B cell (primary cell): ENCODE measurements at regions not wholly inside any gene's neighbourhood (a gene's known extent, or its start where the extent isn't known, plus 50 kb on each side); places are given as distances from the start of the nearest gene placed in this dataset.

ENCODE experiments used
- CTCF ChIP-seq: fragments of 200-600 bp; IDR thresholded peaks from one replicate; pipeline ENCODE4 v1.8.0; 2022; ENCODE audit warnings: antibody characterized with exemption, mild to moderate bottlenecking
- EZH2 ChIP-seq: IDR thresholded peaks from 2 replicates; pipeline ENCODE4 v1.6.1; 2012; ENCODE audit warnings: borderline replicate concordance, low read depth, mild to moderate bottlenecking, moderate library complexity, low read length; ENCODE audit not compliant: insufficient read depth, poor library complexity, severe bottlenecking

DNA sequence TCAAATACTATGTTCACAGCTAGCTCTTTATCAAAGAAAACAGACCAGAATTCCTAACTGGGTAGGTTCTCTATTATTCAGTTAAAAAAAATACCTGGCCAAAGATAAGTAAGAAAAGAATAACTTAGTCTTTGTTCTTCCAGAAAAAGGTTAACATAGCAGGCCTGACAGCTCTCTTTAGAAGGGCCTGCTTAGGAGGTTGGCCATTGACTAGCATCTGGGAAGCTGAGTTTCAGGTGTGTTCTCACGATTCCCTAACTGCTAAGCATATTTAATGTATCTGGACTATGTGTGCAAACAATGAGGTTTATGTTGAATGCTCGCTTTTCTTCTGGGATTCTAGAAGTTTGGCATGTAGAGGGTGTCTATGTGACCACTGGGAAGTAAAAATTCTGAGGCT lies 618.9 kb downstream of the HACE1 start:
- TF ChIP-seq CTCF (no peak), EZH2 (no peak)
